K562 (cell line): ENCODE measurements at regions not wholly inside any gene's neighbourhood (a gene's known extent, or its start where the extent isn't known, plus 50 kb on each side); places are given as distances from the start of the nearest gene placed in this dataset.

Experiments used
- ATAC-seq: fragments of 200-7000 bp; cut with Tn5 transposase; 3 replicates; pipeline ENCODE4 v1.9.1; 2020; ENCODE audit warnings: moderate library complexity
- BruUV-seq: library from RNA; stranded (reverse); fragments of 400-500 nt; replicated peaks from 2 replicates; lab custom pipeline; 2021; lab: Mats Ljungman, UMichigan
- CTCF ChIA-PET: fragments of 300-600 bp; formaldehyde crosslinking; extraction: SDS; loops from one replicate; lab custom pipeline; 2021; ENCODE audit warnings: low intra/inter-chr PET ratio; lab: Yijun Ruan, JAX
- POLR2A ChIA-PET: fragments of 300-600, 350-650 bp; sonication (Branson Sonifier 250); formaldehyde crosslinking; extraction: SDS; loops from one replicate; lab custom pipeline; 2021; ENCODE audit warnings: antibody characterized with exemption, inconsistent platforms; lab: Yijun Ruan, JAX
- DNase-seq, 4 experiments: peaks; one replicate each; pipeline versions ENCODE4 v3.0.0 to v3.0.0-alpha.2; 2011 to 2018; ENCODE audit warnings: low spot score in 3 of 4, mixed read lengths in 3 of 4; ENCODE audit errors: extremely low read depth in 1 of 4
- FAIRE-seq: peaks from 2 replicates; lab custom pipeline; 2011; peaks lifted over from hg19 to GRCh38; lab: Jason Lieb, UNC
- H2AFZ ChIP-seq: 2 replicates; pipeline ENCODE4 v1.6.0; 2011; ENCODE audit warnings: low read depth, low read length, control low read depth, inconsistent platforms
- H3K27ac ChIP-seq: fragments of 200-600 bp; 3 replicates; pipeline ENCODE4 v1.8.0; 2011; ENCODE audit warnings: low read depth, mild to moderate bottlenecking, control low read depth, inconsistent platforms, low read length, moderate library complexity, mixed read lengths; ENCODE audit errors: extremely low read depth
- H3K27me3 ChIP-seq, 2 experiments: fragments of 300-600 bp in 1 of 2; 2 replicates in 1 of 2; 3 replicates in 1 of 2; pipeline versions ENCODE4 v1.6.0 to v1.8.0; 2011; ENCODE audit warnings: inconsistent platforms in 2 of 2, low read length in 2 of 2, mild to moderate bottlenecking in 1 of 2, mixed read lengths in 1 of 2, moderate library complexity in 1 of 2; ENCODE audit not compliant: control insufficient read depth in 2 of 2, insufficient read depth in 2 of 2
- H3K36me3 ChIP-seq: fragments of 300-600 bp; 3 replicates; pipeline ENCODE4 v1.8.0; 2011; ENCODE audit warnings: mild to moderate bottlenecking, low read length, inconsistent platforms; ENCODE audit not compliant: control insufficient read depth, insufficient read depth
- H3K4me1 ChIP-seq, 2 experiments: fragments of 200-600 bp in 1 of 2; replicated peaks in 1 of 2; 2 replicates in 1 of 2; 3 replicates in 1 of 2; pipeline versions ENCODE4 v1.5.1 to v1.8.0; 2011; ENCODE audit warnings: inconsistent platforms in 2 of 2, low read length in 2 of 2, mild to moderate bottlenecking in 1 of 2, mixed read lengths in 1 of 2, moderate library complexity in 1 of 2; ENCODE audit not compliant: control insufficient read depth in 2 of 2, insufficient read depth in 2 of 2
- H3K4me2 ChIP-seq: 2 replicates; pipeline ENCODE4 v1.6.1; 2011; ENCODE audit warnings: low read length, control low read depth, inconsistent platforms, mixed read lengths; ENCODE audit not compliant: insufficient read depth
- H3K4me3 ChIP-seq: fragments of 200-600 bp; sonication (generic), shearing (Covaris generic); 2 replicates; pipeline ENCODE4 v1.5.1; 2016; ENCODE audit warnings: control low read depth, inconsistent platforms
- H3K79me2 ChIP-seq: fragments of 200-600 bp; 3 replicates; pipeline ENCODE4 v1.8.0; 2011; ENCODE audit warnings: low read length, inconsistent platforms; ENCODE audit not compliant: control insufficient read depth, insufficient read depth
- H3K9ac ChIP-seq, 2 experiments: 2 replicates each; pipeline versions ENCODE4 v1.6.0 to v1.6.1; 2011; ENCODE audit warnings: low read depth in 2 of 2, low read length in 2 of 2, control low read depth in 1 of 2, inconsistent platforms in 1 of 2, mild to moderate bottlenecking in 1 of 2, mixed read lengths in 1 of 2; ENCODE audit not compliant: insufficient read depth in 1 of 2
- H3K9me1 ChIP-seq: one replicate; pipeline ENCODE4 v1.6.0; 2011; ENCODE audit warnings: inconsistent platforms, mild to moderate bottlenecking, low read length, moderate library complexity; ENCODE audit not compliant: control insufficient read depth, insufficient read depth
- H3K9me3 ChIP-seq: replicated peaks from 2 replicates; pipeline ENCODE4 v1.5.1; 2011; ENCODE audit warnings: low read depth, low read length, inconsistent platforms; ENCODE audit not compliant: control insufficient read depth, insufficient read depth
- H4K20me1 ChIP-seq: replicated peaks from 2 replicates; pipeline ENCODE4 v1.6.1; 2011; ENCODE audit warnings: low read length, inconsistent platforms, mixed read lengths; ENCODE audit not compliant: control insufficient read depth, insufficient read depth
- ARID3A ChIP-seq: IDR thresholded peaks from 2 replicates; pipeline ENCODE4 v1.6.1; 2012; ENCODE audit warnings: low read depth, low read length, improper control_type of control experiment, borderline replicate concordance
- COPS2 ChIP-seq: fragments of 450-650 bp; conservative IDR thresholded peaks from 2 replicates; pipeline ENCODE4 v1.6.1; 2016; ENCODE audit warnings: mild to moderate bottlenecking, moderate library complexity
- CREB3 ChIP-seq: fragments of 450-650 bp; conservative IDR thresholded peaks from 2 replicates; pipeline ENCODE4 v1.6.1; 2016; ENCODE audit warnings: missing genetic modification characterization, low read depth, mild to moderate bottlenecking, missing compliant biosample characterization, moderate library complexity
- CTCF ChIP-seq, 3 experiments: IDR thresholded peaks in 2 of 3; conservative IDR thresholded peaks in 1 of 3; 2 replicates each; pipeline ENCODE4 v1.5.1; 2011 to 2012; ENCODE audit warnings: low read length in 3 of 3, mild to moderate bottlenecking in 3 of 3, control low read depth in 2 of 3, improper control_type of control experiment in 1 of 3, inconsistent platforms in 1 of 3, low read depth in 1 of 3, mixed read lengths in 1 of 3, moderate library complexity in 1 of 3; ENCODE audit not compliant: insufficient read depth in 2 of 3
- FOXO4 ChIP-seq: fragments of 450-650 bp; formaldehyde crosslinking; IDR thresholded peaks from 2 replicates; pipeline ENCODE4 v1.4.0; 2020; ENCODE audit warnings: mild to moderate bottlenecking, moderate library complexity
- HNRNPK ChIP-seq: fragments of 200-400 bp; formaldehyde crosslinking; IDR thresholded peaks from one replicate; pipeline ENCODE4 v1.6.1; 2018; ENCODE audit warnings: mild to moderate bottlenecking, low read depth, low read length; ENCODE audit not compliant: poor library complexity, severe bottlenecking
- RAD21 ChIP-seq, 2 experiments: fragments of 250-450 bp in 1 of 2; fragments of 450-650 bp in 1 of 2; sonication (Bioruptor Pico) in 1 of 2; formaldehyde crosslinking in 1 of 2; IDR thresholded peaks in 1 of 2; conservative IDR thresholded peaks in 1 of 2; 2 replicates each; pipeline versions ENCODE4 v1.4.0 to v1.8.0; 2020 to 2022; ENCODE audit warnings: mild to moderate bottlenecking in 2 of 2, moderate library complexity in 1 of 2
- TAF7 ChIP-seq: fragments of 450-650 bp; IDR thresholded peaks from 2 replicates; pipeline ENCODE4 v1.6.1; 2016; ENCODE audit warnings: missing genetic modification characterization, missing compliant biosample characterization
- ZC3H11A ChIP-seq: IDR thresholded peaks from 2 replicates; pipeline ENCODE4 v1.6.1; 2012; ENCODE audit warnings: low read depth, low read length, improper control_type of control experiment
- ZFP30 ChIP-seq: fragments of 250-450 bp; sonication (Bioruptor Pico); IDR thresholded peaks from 2 replicates; pipeline ENCODE4 v1.8.0; 2022; ENCODE audit warnings: moderate library complexity, mild to moderate bottlenecking, inconsistent platforms, borderline replicate concordance
- ZNF3 ChIP-seq: fragments of 250-450 bp; sonication (Bioruptor Pico); IDR thresholded peaks from 2 replicates; pipeline ENCODE4 v1.5.0; 2021; ENCODE audit warnings: mild to moderate bottlenecking, moderate library complexity
- ZNF384 ChIP-seq: IDR thresholded peaks from 2 replicates; pipeline ENCODE4 v1.6.1; 2012; ENCODE audit warnings: low read depth, low read length, improper control_type of control experiment
- WGBS: fragments of 100-300 bp; shearing (Covaris generic); methylation state at CpG from one replicate; pipeline ENCODE4 v1.1.6; 2016; ENCODE audit warnings: low coverage, mixed read lengths; ENCODE audit not compliant: insufficient coverage; ENCODE audit errors: missing lambda C conversion rate; 5-methylcytosine and 5-hydroxymethylcytosine counted together
- in situ Hi-C: fragments of 300-500 bp; cut with MboI; formaldehyde crosslinking; loops from 4 replicates; pipeline ENCODE4 v1.15.0; 2018; ENCODE audit warnings: inconsistent platforms, mixed read lengths
- intact Hi-C: fragments of 100-400 bp; cut with micrococcal nuclease; formaldehyde crosslinking; loops from 2 replicates; pipeline ENCODE4 v1.14.2; 2022
- TF ChIP-seq, protein P1 (sequence below): fragments of 200-800 bp; sonication (Bioruptor generic); IDR thresholded peaks from 2 replicates; pipeline ENCODE4 v1.6.1; 2017; ENCODE audit warnings: missing genetic modification characterization, missing compliant biosample characterization

DNA sequence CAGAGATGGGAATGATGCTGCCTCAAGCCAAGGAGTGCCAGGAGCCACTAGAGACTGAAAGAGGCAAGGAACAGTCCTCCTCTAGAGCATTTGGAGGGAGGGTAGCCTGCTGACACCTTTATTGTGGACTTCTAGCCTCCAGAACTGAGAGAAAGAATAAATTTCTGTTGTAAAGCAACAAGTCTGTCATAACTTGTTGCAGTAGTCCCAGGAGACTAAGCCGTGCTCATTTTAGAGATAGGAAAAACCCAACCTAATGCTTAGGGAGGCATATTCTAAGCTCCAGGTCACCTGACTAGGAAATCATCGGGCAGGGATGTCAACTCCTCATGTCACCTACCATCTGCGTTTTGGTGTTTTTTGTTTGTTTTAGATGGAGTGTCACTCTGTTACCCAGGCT, 345.4 kb upstream of the EEF2KMT start:
- ATAC-seq (no peak), DNase-seq (no peak), FAIRE-seq (no peak)
- Histone ChIP-seq H3K4me3 (no peak overlapping the region), H2AFZ (no peak overlapping the region), H3K27me3 (no peaks in the 10 kb centered on the region; a peak in 1 of 5 replicates), H3K36me3 (no peaks in the 10 kb centered on the region), H3K9me1 (no peaks in the 10 kb centered on the region), H3K27ac (no peak overlapping the region), H3K9me3 (no peaks in the 10 kb centered on the region), H3K4me1 (no peaks in the 10 kb centered on the region), H4K20me1 (no peaks in the 10 kb centered on the region), H3K4me2 (no peak overlapping the region), H3K79me2 (no peaks in the 10 kb centered on the region), H3K9ac (no peak overlapping the region)
- intact Hi-C loops (no loop called here), in situ Hi-C loops (no loop called here)
- 2% methylated on average over 3 of the region's 3 CpGs for WGBS
- no TSS peak for BruUV-seq
- CTCF ChIA-PET, result no interaction called here
- POLR2A ChIA-PET, result no interaction called here
- TF ChIP-seq RAD21 (CRISPR knock-in tag; conservative IDR thresholded peaks at IDR 0.05 in 1 of 2, IDR thresholded peaks at IDR 0.05 in 1 of 2), result no peak
- no peak for TF ChIP-seq ZNF384
- no peak for TF ChIP-seq TAF7 (tag)
- TF ChIP-seq ZNF3, result no peak
- TF ChIP-seq, protein P1, sequence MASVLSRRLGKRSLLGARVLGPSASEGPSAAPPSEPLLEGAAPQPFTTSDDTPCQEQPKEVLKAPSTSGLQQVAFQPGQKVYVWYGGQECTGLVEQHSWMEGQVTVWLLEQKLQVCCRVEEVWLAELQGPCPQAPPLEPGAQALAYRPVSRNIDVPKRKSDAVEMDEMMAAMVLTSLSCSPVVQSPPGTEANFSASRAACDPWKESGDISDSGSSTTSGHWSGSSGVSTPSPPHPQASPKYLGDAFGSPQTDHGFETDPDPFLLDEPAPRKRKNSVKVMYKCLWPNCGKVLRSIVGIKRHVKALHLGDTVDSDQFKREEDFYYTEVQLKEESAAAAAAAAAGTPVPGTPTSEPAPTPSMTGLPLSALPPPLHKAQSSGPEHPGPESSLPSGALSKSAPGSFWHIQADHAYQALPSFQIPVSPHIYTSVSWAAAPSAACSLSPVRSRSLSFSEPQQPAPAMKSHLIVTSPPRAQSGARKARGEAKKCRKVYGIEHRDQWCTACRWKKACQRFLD (CRISPR knock-in tag), result no peak
- no peak for TF ChIP-seq CTCF (IDR thresholded peaks at IDR 0.05 in 2 of 3, conservative IDR thresholded peaks at IDR 0.05 in 1 of 3; ENCODE audit: insufficient read depth in 2 of 3, low read depth in 1 of 3, low read length in 3 of 3)
- no peak for TF ChIP-seq HNRNPK
- TF ChIP-seq ARID3A, result no peak
- TF ChIP-seq FOXO4, result no peak
- no peak for TF ChIP-seq CREB3 (tag)
- no peak for TF ChIP-seq COPS2
- no peak for TF ChIP-seq ZFP30 (CRISPR knock-in tag)
- TF ChIP-seq ZC3H11A, result no peak
